Smooth muscle cell (in vitro differentiated cells): ENCODE measurements at regions not wholly inside any gene's neighbourhood (a gene's known extent, or its start where the extent isn't known, plus 50 kb on each side); places are given as distances from the start of the nearest gene placed in this dataset.
A peak's percentile ranks its signal among the peaks of the same experiment; 100 is the strongest.

Experiments
- DNase-seq: peaks from one replicate; lab custom pipeline; 2025; ENCODE audit not compliant: unreplicated experiment; lab: John Stamatoyannopoulos, UW
- H2AFZ ChIP-seq: fragments of 200-600 bp; sonication (generic); 2 replicates; pipeline ENCODE4 v1.6.0; 2016; ENCODE audit warnings: antibody characterized with exemption, low read depth, mild to moderate bottlenecking
- H3F3A ChIP-seq: fragments of 200-600 bp; sonication (generic); 2 replicates; pipeline ENCODE4 v1.6.0; 2017; ENCODE audit warnings: antibody characterized with exemption, low read depth
- H3K27ac ChIP-seq: fragments of 200-600 bp; sonication (generic); 2 replicates; pipeline ENCODE4 v1.5.1; 2016; ENCODE audit warnings: low read depth, mild to moderate bottlenecking
- H3K27me3 ChIP-seq: fragments of 200-600 bp; sonication (generic); 2 replicates; pipeline ENCODE4 v1.6.1; 2016; ENCODE audit warnings: low read depth, mild to moderate bottlenecking
- H3K36me3 ChIP-seq: fragments of 200-600 bp; sonication (generic); 2 replicates; pipeline ENCODE4 v1.5.1; 2016; ENCODE audit warnings: low read depth
- H3K4me1 ChIP-seq: fragments of 200-600 bp; sonication (generic); 2 replicates; pipeline ENCODE4 v1.5.1; 2016; ENCODE audit warnings: low read depth
- H3K4me2 ChIP-seq: fragments of 200-600 bp; sonication (generic); 2 replicates; pipeline ENCODE4 v1.6.0; 2016; ENCODE audit warnings: mild to moderate bottlenecking
- H3K4me3 ChIP-seq: fragments of 200-600 bp; sonication (generic); 2 replicates; pipeline ENCODE4 v1.5.1; 2016; ENCODE audit warnings: mild to moderate bottlenecking
- H3K79me2 ChIP-seq: fragments of 200-600 bp; sonication (generic); 2 replicates; pipeline ENCODE4 v1.6.0; 2016; ENCODE audit warnings: low read depth, mild to moderate bottlenecking
- H3K9ac ChIP-seq: fragments of 200-600 bp; sonication (generic); 2 replicates; pipeline ENCODE4 v1.6.0; 2016; ENCODE audit warnings: low read depth
- H3K9me3 ChIP-seq: fragments of 200-600 bp; sonication (generic); replicated peaks from 2 replicates; pipeline ENCODE4 v1.5.1; 2016; ENCODE audit warnings: low read depth
- H4K20me1 ChIP-seq: fragments of 200-600 bp; sonication (generic); 2 replicates; pipeline ENCODE4 v1.6.0; 2016; ENCODE audit warnings: low read depth
- WGBS: methylation state at CpG from one replicate; pipeline ENCODE4 v1.1.7; 2016; ENCODE audit warnings: low lambda C conversion rate; 5-methylcytosine and 5-hydroxymethylcytosine counted together
- TF ChIP-seq, protein P1 (sequence below): fragments of 200-600 bp; sonication (generic); IDR thresholded peaks from 2 replicates; pipeline ENCODE4 v1.5.1; 2017; ENCODE audit warnings: borderline replicate concordance, mild to moderate bottlenecking, antibody characterized with exemption; ENCODE audit not compliant: insufficient read depth, poor library complexity, severe bottlenecking

GRCh38 chr1:83794384-83794783 is 204.5 kb downstream of the TTLL7 start:
- Histone ChIP-seq H3K4me1 (no peaks in the 10 kb centered on the region), H2AFZ (no peak overlapping the region), H3K27ac (no peak overlapping the region), H3K79me2 (no peaks in the 10 kb centered on the region), H3K4me2 (no peak overlapping the region), H3K27me3 (no peaks in the 10 kb centered on the region), H4K20me1 (no peaks in the 10 kb centered on the region), H3K36me3 (no peaks in the 10 kb centered on the region), H3K4me3 (no peak overlapping the region), H3F3A (peaks cover 6% of the 10 kb centered on the region), H3K9ac (no peak overlapping the region), H3K9me3 (no peaks in the 10 kb centered on the region)
- no peak for DNase-seq
- TF ChIP-seq, protein P1, sequence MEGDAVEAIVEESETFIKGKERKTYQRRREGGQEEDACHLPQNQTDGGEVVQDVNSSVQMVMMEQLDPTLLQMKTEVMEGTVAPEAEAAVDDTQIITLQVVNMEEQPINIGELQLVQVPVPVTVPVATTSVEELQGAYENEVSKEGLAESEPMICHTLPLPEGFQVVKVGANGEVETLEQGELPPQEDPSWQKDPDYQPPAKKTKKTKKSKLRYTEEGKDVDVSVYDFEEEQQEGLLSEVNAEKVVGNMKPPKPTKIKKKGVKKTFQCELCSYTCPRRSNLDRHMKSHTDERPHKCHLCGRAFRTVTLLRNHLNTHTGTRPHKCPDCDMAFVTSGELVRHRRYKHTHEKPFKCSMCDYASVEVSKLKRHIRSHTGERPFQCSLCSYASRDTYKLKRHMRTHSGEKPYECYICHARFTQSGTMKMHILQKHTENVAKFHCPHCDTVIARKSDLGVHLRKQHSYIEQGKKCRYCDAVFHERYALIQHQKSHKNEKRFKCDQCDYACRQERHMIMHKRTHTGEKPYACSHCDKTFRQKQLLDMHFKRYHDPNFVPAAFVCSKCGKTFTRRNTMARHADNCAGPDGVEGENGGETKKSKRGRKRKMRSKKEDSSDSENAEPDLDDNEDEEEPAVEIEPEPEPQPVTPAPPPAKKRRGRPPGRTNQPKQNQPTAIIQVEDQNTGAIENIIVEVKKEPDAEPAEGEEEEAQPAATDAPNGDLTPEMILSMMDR, result no peak
- WGBS, result 73% methylated on average over 2 of the region's 2 CpGs

- Histone ChIP-seq H3K4me3 (no peak overlapping the region), H3K27me3 (no peaks in the 10 kb centered on the region), H3F3A (peaks cover 6% of the 10 kb centered on the region), H3K36me3 (no peaks in the 10 kb centered on the region), H3K4me1 (no peaks in the 10 kb centered on the region), H3K4me2 (peak overlapping the region; percentile 6), H2AFZ (no peak overlapping the region), H4K20me1 (no peaks in the 10 kb centered on the region), H3K79me2 (no peaks in the 10 kb centered on the region), H3K27ac (peak overlapping the region; percentile 63), H3K9ac (no peak overlapping the region), H3K9me3 (no peaks in the 10 kb centered on the region)
- DNase-seq, result no peak
- 51% methylated on average over 3 of the region's 3 CpGs for WGBS
- TF ChIP-seq, protein P1, result no peak
These were observed 207.0 kb downstream of the TTLL7 start for GRCh38 chr1:83791821-83792437.

GRCh38 chr1:83790446-83790845 is 208.5 kb downstream of the TTLL7 start:
- Histone ChIP-seq H2AFZ (no peak overlapping the region), H4K20me1 (no peaks in the 10 kb centered on the region), H3K4me2 (no peak overlapping the region), H3K9me3 (no peaks in the 10 kb centered on the region), H3F3A (peaks cover 6% of the 10 kb centered on the region), H3K4me3 (no peak overlapping the region), H3K27ac (no peak overlapping the region), H3K9ac (no peak overlapping the region), H3K27me3 (no peaks in the 10 kb centered on the region), H3K79me2 (no peaks in the 10 kb centered on the region), H3K4me1 (no peaks in the 10 kb centered on the region), H3K36me3 (no peaks in the 10 kb centered on the region)
- no peak for DNase-seq
- TF ChIP-seq, protein P1, result no peak
- WGBS, result 53% methylated on average over 3 of the region's 3 CpGs
